ENCODE measurements at regions not wholly inside any gene's neighbourhood (a gene's known extent, or its start where the extent isn't known, plus 50 kb on each side); places are given as distances from the start of the nearest gene placed in this dataset.

DNA sequence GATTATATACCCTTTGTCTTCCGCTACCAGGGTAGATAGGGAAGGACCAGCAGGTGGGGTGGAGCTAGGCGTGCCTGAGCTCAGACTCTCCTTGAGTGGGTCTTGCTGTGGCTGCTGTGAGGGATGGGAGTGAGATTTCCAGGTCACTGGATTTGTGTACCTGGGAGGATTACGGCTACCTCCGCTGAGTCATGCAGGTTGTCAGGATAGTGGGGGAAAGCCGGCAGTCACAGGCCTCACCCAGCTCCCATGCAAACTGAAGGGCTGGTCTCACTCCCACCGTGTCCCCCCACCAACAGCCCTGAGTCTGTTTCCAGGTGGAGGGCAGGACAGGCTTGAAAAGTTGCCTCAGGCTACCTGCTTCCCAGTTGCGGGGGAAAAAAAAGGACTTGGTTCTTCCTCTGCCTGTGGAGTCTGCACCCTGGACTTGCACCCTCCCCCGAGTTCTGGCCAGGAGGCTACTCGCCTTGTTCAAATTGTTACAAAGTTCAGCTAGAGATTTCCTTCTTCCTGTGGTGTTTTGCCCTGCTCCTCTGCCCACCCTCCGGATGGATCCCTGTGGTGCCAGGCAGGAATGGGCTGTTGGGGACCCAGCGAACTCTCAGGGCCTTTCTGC lies 268.3 kb downstream of the VAPA start:
- no peak for DNase-seq

DNA sequence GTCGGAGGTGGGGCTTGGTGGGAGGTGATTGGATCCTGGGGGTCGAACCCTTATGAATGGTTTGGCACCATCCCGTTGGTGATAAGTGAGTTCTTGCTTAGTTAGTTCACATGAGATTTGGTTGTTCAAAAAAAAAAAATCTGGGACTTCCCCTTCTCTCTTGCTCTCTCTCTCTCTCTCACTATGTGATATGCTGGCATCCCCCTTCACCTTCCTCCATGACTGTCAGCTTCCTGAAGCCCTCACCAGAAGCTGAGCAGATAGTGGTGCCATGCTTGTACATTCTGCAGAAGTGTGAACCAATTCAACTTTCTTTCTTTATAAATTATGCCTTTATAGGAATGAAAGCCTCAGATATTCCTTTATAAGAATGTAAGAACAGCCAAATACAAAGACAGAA lies 269.7 kb upstream of the APCDD1 start:
- no peak for DNase-seq

DNA sequence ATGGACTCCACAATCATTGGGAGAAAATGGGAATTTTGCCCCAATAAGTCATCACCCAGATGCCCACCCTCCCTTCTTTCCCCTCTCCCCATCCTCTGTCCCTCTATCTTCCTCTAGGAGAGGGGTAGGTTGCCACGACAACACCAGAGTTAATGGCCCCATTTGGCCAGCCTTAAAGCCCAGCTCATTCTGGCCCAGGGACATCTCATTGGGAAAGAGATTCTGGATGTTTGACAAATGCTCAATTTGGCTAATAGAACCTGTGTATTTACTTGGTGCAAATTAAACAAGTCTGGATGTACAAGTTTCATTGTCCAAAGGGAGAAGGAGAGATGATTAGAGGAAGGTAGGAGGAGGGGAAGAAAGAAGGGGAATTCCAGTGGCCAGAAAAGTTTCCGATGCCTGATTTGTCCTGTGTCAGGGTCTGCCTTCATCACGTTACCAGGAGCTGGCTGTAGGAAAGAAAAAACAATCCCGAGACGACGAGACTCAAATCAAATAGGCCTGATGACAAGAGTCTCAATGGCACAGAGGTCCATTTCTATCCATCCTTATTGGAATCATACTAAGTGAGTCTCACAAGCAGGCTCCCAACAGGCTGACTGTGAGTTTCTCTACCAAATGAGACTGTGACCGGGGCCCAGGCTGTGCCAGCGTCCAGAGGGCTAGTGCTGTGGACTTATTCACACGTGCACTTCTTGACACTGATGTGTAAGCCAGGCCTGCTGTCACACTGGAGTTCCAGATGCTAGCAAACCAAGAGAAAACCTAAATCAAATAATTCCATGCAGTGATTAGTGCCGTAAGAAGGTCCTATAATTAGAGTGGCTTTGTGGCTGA lies 265.2 kb upstream of the APCDD1 start:
- no peak for DNase-seq

GRCh38 chr18:10190564-10190963 lies 263.9 kb upstream of the APCDD1 start:
- no peak for DNase-seq

GRCh38 chr18:10193444-10193843 lies 261.0 kb upstream of the APCDD1 start:
- no peak for DNase-seq

- no peak for DNase-seq
Observed at GRCh38 chr18:10194592-10194991, 259.8 kb upstream of the APCDD1 start.

DNA sequence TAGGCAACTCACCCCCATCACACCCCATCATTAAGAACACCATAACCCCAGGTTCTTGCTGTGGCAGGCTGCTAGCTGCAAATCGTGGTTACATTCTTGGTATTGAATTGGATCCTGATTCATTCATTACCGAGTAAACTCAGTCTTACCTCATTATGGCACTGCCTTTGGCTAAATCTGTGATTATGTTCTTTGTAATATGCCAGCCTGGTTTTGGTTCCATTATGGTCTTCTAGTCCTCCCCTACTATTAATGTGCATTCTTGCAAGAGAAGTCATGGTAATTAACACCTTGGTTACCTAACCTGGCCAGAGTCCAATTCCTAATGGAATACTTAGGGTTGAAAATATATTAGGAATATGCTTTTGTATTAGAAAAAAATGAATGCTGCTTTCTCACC lies 258.9 kb upstream of the APCDD1 start:
- no peak for DNase-seq

DNA sequence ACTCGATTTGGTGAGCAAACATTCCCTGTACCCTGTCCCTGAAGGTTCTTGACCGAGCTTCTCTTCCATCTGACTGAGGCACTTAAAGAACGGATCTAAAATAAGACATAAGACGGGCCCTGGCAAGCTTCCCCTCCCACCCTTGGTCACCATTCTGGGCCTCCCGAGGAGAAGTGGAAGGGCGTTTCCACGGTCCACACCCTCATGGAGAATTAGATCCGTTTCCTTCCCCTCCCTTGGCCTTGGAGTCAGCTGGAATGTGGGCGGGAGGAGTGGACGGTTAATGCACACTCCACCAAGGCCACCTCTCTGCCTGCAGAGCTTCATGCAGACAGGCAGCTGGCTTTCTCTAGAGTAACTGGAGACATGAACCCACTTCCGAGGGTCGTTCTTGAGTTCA lies 257.3 kb upstream of the APCDD1 start:
- DNase-seq: no peak

GRCh38 chr18:10201226-10201625 lies 253.2 kb upstream of the APCDD1 start:
- DNase-seq: no peak

DNA sequence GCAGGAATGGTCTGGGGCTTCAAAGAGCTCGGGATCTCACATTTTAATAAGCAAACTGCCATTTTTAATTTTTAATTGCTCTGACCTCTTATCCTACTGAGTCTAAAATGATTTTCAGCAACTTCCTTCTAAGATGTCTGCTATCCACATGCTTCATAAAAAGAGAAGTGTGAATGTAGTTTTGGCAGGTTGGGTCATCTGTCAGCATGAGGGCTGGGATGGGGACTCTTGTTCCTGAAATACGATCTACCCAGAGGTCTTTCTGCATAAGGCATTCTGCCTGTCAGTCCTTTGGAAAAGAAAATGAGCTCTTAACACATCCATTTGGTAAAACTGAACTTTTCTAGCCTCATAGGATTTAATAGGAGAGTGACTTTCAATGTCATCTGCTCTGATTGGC lies 252.8 kb upstream of the APCDD1 start:
- DNase-seq: no peak

DNA sequence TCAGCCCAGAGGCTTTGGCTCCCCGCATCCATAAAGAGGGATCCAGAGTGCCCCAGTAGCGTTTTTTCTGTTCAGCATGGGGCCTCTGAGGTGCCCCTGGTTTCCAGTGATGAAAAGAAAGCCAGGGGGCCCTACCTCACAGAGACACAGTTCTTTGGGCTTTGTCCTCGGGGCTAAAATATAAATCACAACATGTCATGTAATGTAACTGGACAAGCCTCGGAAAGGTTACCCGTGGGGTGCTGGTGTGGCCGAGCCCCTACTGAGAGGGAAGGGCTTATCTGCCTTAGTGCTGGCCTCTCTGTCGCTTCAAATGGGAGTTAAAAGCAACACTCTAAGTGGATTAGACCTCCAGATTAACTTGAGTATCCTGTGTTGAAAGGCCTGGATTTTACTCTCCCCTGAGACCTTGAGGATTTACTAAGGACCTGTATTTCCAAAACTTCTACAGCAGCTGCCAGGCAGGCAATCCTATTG lies 251.6 kb upstream of the APCDD1 start:
- no peak for DNase-seq

- no peak for DNase-seq
Observed at GRCh38 chr18:10205151-10205550, 249.3 kb upstream of the APCDD1 start.

DNA sequence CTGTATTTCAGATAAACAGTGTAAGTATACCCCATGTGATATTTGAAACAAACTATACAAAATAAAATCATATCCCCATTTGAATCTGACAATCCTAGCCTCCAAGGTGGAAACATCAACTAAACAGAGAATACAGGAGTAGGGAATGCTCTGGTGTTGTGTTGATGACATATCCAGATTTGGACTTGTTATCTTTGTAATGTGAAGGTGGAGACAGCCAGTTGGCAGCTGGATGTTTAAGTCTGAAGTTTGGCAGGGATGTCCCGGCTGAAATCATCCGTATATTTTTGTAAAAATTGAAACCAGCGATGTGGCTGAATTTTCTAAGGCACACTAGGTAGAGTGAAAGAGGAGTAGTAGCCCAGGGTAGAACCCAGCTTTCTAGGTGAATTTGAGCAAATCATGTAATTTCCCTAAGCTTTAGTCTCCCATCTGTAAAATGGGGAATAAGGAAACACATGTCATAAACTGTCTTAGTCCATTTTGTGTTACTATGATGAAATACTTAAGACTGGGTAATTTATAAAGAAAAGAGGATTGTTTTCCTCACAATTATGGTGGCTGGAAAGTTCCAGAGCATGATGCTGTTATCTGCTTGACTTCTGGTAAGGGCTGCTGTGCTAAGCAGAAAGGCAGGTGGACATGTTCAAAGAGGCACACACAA lies 246.6 kb upstream of the APCDD1 start:
- DNase-seq: no peak

GRCh38 chr18:10209302-10209701 lies 245.1 kb upstream of the APCDD1 start:
- no peak for DNase-seq

- no peak for DNase-seq
Observed at GRCh38 chr18:10210057-10210633, 244.3 kb upstream of the APCDD1 start.

- DNase-seq: no peak
Observed at GRCh38 chr18:10213526-10213925, 240.9 kb upstream of the APCDD1 start.

DNA sequence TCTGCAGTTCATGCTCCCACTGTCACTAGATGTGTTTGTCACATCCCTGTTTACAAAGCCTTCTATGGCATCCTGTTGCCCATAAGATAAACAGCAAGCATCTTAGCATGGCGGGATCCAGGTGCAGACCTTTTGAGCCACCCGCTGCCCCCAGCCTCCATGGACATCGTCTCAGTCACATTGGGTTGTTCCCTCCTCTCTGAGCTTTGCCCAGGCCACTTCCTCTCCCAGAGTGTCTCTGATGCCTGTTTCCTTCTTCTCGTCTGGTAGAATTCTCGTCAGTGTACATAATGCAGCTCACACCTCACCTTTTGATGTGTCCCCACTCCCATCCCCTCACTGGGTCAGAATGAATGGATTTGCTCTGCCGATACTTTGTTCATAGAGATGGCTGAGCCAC lies 239.0 kb upstream of the APCDD1 start:
- no peak for DNase-seq

DNA sequence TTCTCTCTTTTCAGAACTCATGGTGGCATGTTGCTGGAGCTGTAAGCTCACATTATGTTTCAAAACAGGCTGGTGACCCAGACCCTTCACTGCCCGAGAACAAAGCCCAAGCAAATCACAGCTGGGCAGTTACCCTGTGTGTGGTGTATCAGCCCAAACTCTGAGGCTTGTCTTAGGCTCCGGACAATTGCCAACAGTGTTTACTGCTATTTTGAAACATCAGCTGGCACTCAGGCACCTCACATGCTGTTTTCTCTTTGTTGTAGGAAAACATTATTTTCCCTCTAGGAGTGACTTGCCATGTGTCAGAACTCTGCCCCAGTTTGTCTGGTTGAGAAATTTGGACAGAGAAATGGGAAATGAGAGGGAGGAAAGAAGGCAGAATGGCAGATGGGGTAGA lies 237.6 kb upstream of the APCDD1 start:
- DNase-seq: no peak

GRCh38 chr18:10217211-10217610 lies 237.2 kb upstream of the APCDD1 start:
- no peak for DNase-seq

DNA sequence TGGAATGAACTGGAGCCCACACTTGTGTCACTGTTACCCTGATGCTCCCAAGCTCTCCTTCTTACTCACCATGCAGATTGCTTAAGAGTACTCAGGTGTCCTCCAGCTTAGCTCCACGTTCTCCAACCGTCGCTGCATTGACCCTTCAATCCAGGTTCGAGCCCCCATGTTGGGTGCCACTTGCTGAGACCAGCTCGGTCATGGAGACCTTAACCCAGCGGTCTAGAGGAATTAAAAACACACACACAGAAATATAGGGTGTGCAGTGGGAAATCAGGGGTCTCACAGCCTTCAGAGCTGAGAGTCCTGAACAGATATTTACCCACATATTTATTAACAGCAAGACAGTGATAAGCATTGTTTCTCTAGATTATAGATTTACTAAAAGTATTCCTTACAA lies 229.1 kb upstream of the APCDD1 start:
- DNase-seq: no peak

GRCh38 chr18:10226971-10227370 lies 227.5 kb upstream of the APCDD1 start:
- DNase-seq: no peak

- DNase-seq: no peak
Observed at GRCh38 chr18:10228326-10228725, 226.1 kb upstream of the APCDD1 start.

- DNase-seq: no peak
Observed at GRCh38 chr18:10229458-10229857, 225.0 kb upstream of the APCDD1 start.

- DNase-seq: no peak
Observed at GRCh38 chr18:10230072-10230471, 224.4 kb upstream of the APCDD1 start.

All from effector CD8-positive, alpha-beta T cell (primary cell).